ENCODE measurements at regions not wholly inside any gene's neighbourhood (a gene's known extent, or its start where the extent isn't known, plus 50 kb on each side); places are given as distances from the start of the nearest gene placed in this dataset.
"Not testable (repeated sequence)": the region's sequence is repeated elsewhere in the genome, so short reads cannot be mapped to it uniquely, and the experiment has no call there.

DNA sequence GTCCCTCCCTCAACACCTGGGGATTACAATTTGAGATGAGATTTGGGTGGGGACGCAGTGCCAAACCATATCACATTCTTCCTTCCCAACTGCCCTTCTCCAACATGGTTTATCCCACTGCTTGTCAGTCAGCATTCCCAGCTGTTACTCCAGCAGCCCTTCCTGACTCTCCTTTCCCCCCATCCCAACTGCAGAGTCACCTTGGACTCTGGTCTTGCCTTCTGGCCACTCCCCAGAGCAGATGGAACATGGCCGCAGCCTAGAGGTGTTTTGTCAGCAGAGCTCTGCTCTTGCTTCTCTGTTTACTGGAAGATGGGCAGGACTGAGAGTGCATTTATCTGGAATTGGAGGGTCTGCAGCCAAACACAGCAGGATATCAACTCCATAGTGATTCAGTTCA, 51.2 kb upstream of the MEX3C start:
- DNase-seq = no peak
- no peak for TF ChIP-seq GATA1 (IDR thresholded peaks at IDR 0.05; ENCODE audit: low read depth, low read length)
- no peak for TF ChIP-seq POLR2A (IDR thresholded peaks at IDR 0.05; ENCODE audit: low read length)

DNA sequence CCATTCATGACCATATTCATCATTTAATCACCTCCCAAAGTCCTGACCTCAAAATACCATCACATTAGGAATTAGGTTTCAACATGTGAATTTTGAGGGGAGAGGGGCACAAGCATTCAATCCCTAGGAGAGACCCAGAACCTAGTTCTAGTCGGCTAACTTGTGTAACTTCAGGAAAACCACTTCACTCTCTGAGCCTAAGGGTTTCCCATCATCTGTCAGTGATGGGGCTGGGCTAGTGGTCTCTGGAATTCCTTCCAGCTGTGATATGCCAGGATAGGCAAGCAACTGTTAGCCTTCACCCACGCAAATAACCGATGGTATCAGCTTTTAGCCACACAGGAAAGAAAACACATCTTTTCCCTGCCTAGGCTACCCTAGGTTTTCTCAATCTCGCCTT, 52.5 kb upstream of the MEX3C start:
- no peak for TF ChIP-seq GATA1 (IDR thresholded peaks at IDR 0.05; ENCODE audit: low read depth, low read length)
- TF ChIP-seq POLR2A (IDR thresholded peaks at IDR 0.05; ENCODE audit: low read length) = no peak
- DNase-seq = no peak

- no peak for TF ChIP-seq GATA1 (IDR thresholded peaks at IDR 0.05; ENCODE audit: low read depth, low read length)
- TF ChIP-seq POLR2A (IDR thresholded peaks at IDR 0.05; ENCODE audit: low read length) = no peak
- DNase-seq = no peak
Measured at GRCh38 chr18:51250458-51251024, 53.1 kb upstream of the MEX3C start.

- TF ChIP-seq GATA1 (IDR thresholded peaks at IDR 0.05; ENCODE audit: low read depth, low read length) (no peak), POLR2A (IDR thresholded peaks at IDR 0.05; ENCODE audit: low read length) (no peak)
- no peak for DNase-seq
Measured at GRCh38 chr18:51251625-51252024, 54.1 kb upstream of the MEX3C start.

GRCh38 chr18:51253476-51253875, 56.0 kb upstream of the MEX3C start:
- TF ChIP-seq GATA1 (IDR thresholded peaks at IDR 0.05; ENCODE audit: low read depth, low read length) = no peak
- no peak for TF ChIP-seq POLR2A (IDR thresholded peaks at IDR 0.05; ENCODE audit: low read length)
- DNase-seq = no peak

DNA sequence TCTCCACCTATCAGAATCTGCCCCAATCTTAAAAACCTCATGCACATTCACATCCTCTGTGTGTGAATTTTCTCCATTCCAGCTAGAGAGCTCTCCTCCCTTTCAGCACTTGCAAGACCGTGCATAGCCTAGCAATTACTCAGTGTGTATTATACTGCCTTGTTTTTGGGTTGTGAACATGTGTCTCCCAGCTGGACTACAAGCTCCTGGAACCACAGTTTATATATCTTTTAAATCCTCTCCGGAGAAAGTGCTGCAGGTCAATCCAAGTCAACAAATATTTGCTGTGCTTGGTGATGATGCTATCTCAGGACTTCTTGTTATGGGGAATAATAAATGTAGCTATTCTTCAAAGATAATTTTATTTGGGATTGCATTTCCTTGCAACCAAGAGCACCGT, 58.2 kb upstream of the MEX3C start:
- no peak for DNase-seq
- TF ChIP-seq GATA1 (IDR thresholded peaks at IDR 0.05; ENCODE audit: low read depth, low read length) (no peak), POLR2A (IDR thresholded peaks at IDR 0.05; ENCODE audit: low read length) (no peak)

DNA sequence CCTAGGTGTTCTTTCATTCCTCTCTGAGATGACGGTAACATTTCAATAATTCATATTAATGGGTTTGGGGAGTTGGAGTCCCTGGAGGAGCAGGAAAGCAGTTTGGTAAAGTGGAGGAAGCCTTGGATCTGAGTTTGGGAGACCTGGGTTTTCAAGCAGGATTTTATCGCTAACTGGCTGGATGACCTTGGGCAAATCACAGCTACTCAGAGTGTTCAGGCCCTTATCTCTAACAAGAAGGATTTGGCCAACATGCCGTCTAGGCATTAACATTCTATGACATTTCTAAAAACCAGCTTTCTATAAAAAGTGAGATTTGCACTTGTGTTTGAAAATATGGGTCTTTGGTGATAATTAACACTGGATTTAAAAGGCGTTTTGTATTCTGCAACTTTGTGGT, 59.7 kb upstream of the MEX3C start:
- DNase-seq = no peak
- no peak for TF ChIP-seq GATA1 (IDR thresholded peaks at IDR 0.05; ENCODE audit: low read depth, low read length)
- no peak for TF ChIP-seq POLR2A (IDR thresholded peaks at IDR 0.05; ENCODE audit: low read length)

DNA sequence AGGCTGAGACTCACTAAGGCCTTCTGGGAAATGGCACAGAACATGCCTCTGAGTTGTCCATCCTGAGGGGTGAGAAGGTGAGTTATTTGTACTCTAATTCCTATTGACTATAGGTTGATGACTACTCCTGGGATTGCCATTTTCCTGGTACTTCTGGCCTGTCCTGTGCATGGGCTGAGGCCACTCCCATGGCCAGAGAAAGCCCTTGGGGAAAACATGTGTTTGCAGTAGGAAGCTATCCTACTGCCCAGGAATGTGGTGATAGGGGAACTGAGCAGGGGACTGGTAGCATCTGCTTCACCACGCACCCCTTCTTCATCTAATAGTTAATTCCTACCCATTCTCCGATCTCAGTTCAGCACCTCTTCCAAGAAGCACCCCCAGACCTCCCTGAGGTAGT, 62.6 kb upstream of the MEX3C start:
- no peak for DNase-seq
- TF ChIP-seq POLR2A (IDR thresholded peaks at IDR 0.05; ENCODE audit: low read length) (no peak), GATA1 (IDR thresholded peaks at IDR 0.05; ENCODE audit: low read depth, low read length) (no peak)

GRCh38 chr18:51266077-51266476, 68.6 kb upstream of the MEX3C start:
- not testable (repeated sequence) for DNase-seq

GRCh38 chr18:51266773-51267172, 69.3 kb upstream of the MEX3C start:
- no peak for TF ChIP-seq GATA1 (IDR thresholded peaks at IDR 0.05; ENCODE audit: low read depth, low read length)
- no peak for TF ChIP-seq POLR2A (IDR thresholded peaks at IDR 0.05; ENCODE audit: low read length)
- DNase-seq = no peak

GRCh38 chr18:51273437-51273836, 76.0 kb upstream of the MEX3C start:
- peak in 1 of 2 experiments; percentile 30 for DNase-seq
- no peak for TF ChIP-seq POLR2A (IDR thresholded peaks at IDR 0.05; ENCODE audit: low read length)
- TF ChIP-seq GATA1 (IDR thresholded peaks at IDR 0.05; ENCODE audit: low read depth, low read length) = no peak

GRCh38 chr18:51275712-51276476, 78.4 kb upstream of the MEX3C start:
- peak in 1 of 2 experiments; percentile 35 for DNase-seq

GRCh38 chr18:51278045-51278649, 80.7 kb upstream of the MEX3C start:
- peak; percentile 49 to 64 for DNase-seq
- TF ChIP-seq POLR2A (IDR thresholded peaks at IDR 0.05; ENCODE audit: low read length) = no peak
- TF ChIP-seq GATA1 (IDR thresholded peaks at IDR 0.05; ENCODE audit: low read depth, low read length) = no peak

More at GRCh38 chr18:51275712-51276476, 78.4 kb upstream of the MEX3C start:
- TF ChIP-seq POLR2A (IDR thresholded peaks at IDR 0.05; ENCODE audit: low read length) = no peak
- TF ChIP-seq GATA1 (IDR thresholded peaks at IDR 0.05; ENCODE audit: low read depth, low read length) = no peak

GRCh38 chr18:51279367-51279984, 82.0 kb upstream of the MEX3C start:
- TF ChIP-seq GATA1 (IDR thresholded peaks at IDR 0.05; ENCODE audit: low read depth, low read length) = no peak
- no peak for TF ChIP-seq POLR2A (IDR thresholded peaks at IDR 0.05; ENCODE audit: low read length)
- DNase-seq = no peak
